OCI-LY3 (cell line): ENCODE measurements at regions not wholly inside any gene's neighbourhood (a gene's known extent, or its start where the extent isn't known, plus 50 kb on each side); places are given as distances from the start of the nearest gene placed in this dataset.

Experiments
- H2AFZ ChIP-seq: fragments of 200-600, 300-600 bp; shearing (Covaris generic); 2 replicates; pipeline ENCODE4 v1.6.0; 2014; ENCODE audit warnings: antibody characterized with exemption, low read depth, low read length
- H3K27ac ChIP-seq: fragments of 200-600, 300-600 bp; sonication (generic); 2 replicates; pipeline ENCODE4 v1.5.1; 2014; ENCODE audit warnings: mild to moderate bottlenecking, low read length, moderate library complexity, mixed read lengths
- H3K27me3 ChIP-seq: fragments of 200-600, 300-600 bp; sonication (generic); 2 replicates; pipeline ENCODE4 v1.6.1; 2014; ENCODE audit warnings: low read depth, low read length, mixed read lengths
- H3K36me3 ChIP-seq: fragments of 200-600, 300-600 bp; sonication (generic); replicated peaks from 2 replicates; pipeline ENCODE3; 2014; ENCODE audit warnings: low read depth, low read length, mixed read lengths
- H3K4me1 ChIP-seq: fragments of 300-600, 200-600 bp; sonication (generic); 2 replicates; pipeline ENCODE4 v1.6.1; 2014; ENCODE audit warnings: low read length, mixed read lengths
- H3K4me2 ChIP-seq: fragments of 200-600, 300-600 bp; sonication (generic); 2 replicates; pipeline ENCODE4 v1.6.1; 2014; ENCODE audit warnings: low read length, mixed read lengths
- H3K4me3 ChIP-seq: fragments of 300-600, 200-600 bp; sonication (generic); 2 replicates; pipeline ENCODE4 v1.5.1; 2014; ENCODE audit warnings: antibody characterized with exemption, mild to moderate bottlenecking, low read length, moderate library complexity
- H3K79me2 ChIP-seq: fragments of 300-600, 200-600 bp; shearing (Covaris generic); 2 replicates; pipeline ENCODE4 v1.6.1; 2014; ENCODE audit warnings: mild to moderate bottlenecking, low read length, mixed read lengths
- H3K9ac ChIP-seq: fragments of 300-600, 200-600 bp; shearing (Covaris generic); 2 replicates; pipeline ENCODE4 v1.6.0; 2014; ENCODE audit warnings: mild to moderate bottlenecking, low read length, moderate library complexity
- H3K9me3 ChIP-seq: fragments of 200-600, 300-600 bp; shearing (Covaris generic); 2 replicates; pipeline ENCODE4 v1.6.1; 2014; ENCODE audit warnings: low read length, mixed read lengths; ENCODE audit not compliant: insufficient read depth
- H4K20me1 ChIP-seq: fragments of 200-600, 300-600 bp; sonication (generic); 2 replicates; pipeline ENCODE4 v1.6.1; 2016; ENCODE audit warnings: low read length, mixed read lengths; ENCODE audit not compliant: insufficient read depth
- CTCF ChIP-seq: fragments of 200-600, 300-600 bp; sonication (generic); IDR thresholded peaks from 2 replicates; pipeline ENCODE4 v1.5.1; 2014; ENCODE audit warnings: antibody characterized with exemption, low read length, low read depth
- EZH2phosphoT487 ChIP-seq: fragments of 200-600 bp; shearing (Covaris generic); IDR thresholded peaks from 2 replicates; pipeline ENCODE4 v1.6.1; 2018; ENCODE audit warnings: antibody characterized with exemption, mixed run types, low read depth

GRCh38 chr7:51666266-51666665, 349.7 kb upstream of the COBL start:
- Histone ChIP-seq H3K36me3 (no peaks in the 10 kb centered on the region), H3K4me1 (no peaks in the 10 kb centered on the region), H3K4me3 (no peak overlapping the region), H3K4me2 (no peak overlapping the region), H3K27ac (no peak overlapping the region), H3K27me3 (peaks cover 8% of the 10 kb centered on the region; the same call in 1 of the 2 replicates), H3K9me3 (no peaks in the 10 kb centered on the region), H3K79me2 (no peaks in the 10 kb centered on the region), H3K9ac (no peak overlapping the region), H4K20me1 (no peaks in the 10 kb centered on the region), H2AFZ (no peak overlapping the region)
- TF ChIP-seq EZH2phosphoT487 = no peak

GRCh38 chr7:51665045-51665780, 348.6 kb upstream of the COBL start:
- Histone ChIP-seq H3K9ac (no peak overlapping the region), H4K20me1 (no peaks in the 10 kb centered on the region), H3K27me3 (peaks cover 8% of the 10 kb centered on the region; the same call in 1 of the 2 replicates), H2AFZ (no peak overlapping the region), H3K27ac (no peak overlapping the region), H3K79me2 (no peaks in the 10 kb centered on the region), H3K4me2 (no peak overlapping the region), H3K4me1 (no peaks in the 10 kb centered on the region), H3K36me3 (no peaks in the 10 kb centered on the region), H3K4me3 (no peak overlapping the region), H3K9me3 (no peaks in the 10 kb centered on the region)
- no peak for TF ChIP-seq CTCF
- TF ChIP-seq EZH2phosphoT487 = no peak

- H3K4me1 ChIP-seq = no peaks in the 10 kb centered on the region
- H3K27me3 ChIP-seq = no peaks in the 10 kb centered on the region
- no peak overlapping the region for H3K9ac ChIP-seq
- no peaks in the 10 kb centered on the region for H4K20me1 ChIP-seq
- H3K9me3 ChIP-seq = no peaks in the 10 kb centered on the region
- no peak overlapping the region for H3K27ac ChIP-seq
- no peak overlapping the region for H3K4me2 ChIP-seq
- no peaks in the 10 kb centered on the region for H3K36me3 ChIP-seq
- no peak for TF ChIP-seq EZH2phosphoT487
- TF ChIP-seq CTCF = no peak
- H3K4me3 ChIP-seq = no peak overlapping the region
- H2AFZ ChIP-seq = no peak overlapping the region
- H3K79me2 ChIP-seq = no peaks in the 10 kb centered on the region
Observed at GRCh38 chr7:51660516-51660915, 343.9 kb upstream of the COBL start.

GRCh38 chr7:51658684-51659083, 342.1 kb upstream of the COBL start:
- no peaks in the 10 kb centered on the region for H3K79me2 ChIP-seq
- no peak overlapping the region for H3K27ac ChIP-seq
- H3K27me3 ChIP-seq = no peaks in the 10 kb centered on the region
- H2AFZ ChIP-seq = no peak overlapping the region
- H3K9ac ChIP-seq = no peak overlapping the region
- H3K4me2 ChIP-seq = no peak overlapping the region
- H3K36me3 ChIP-seq = no peaks in the 10 kb centered on the region
- H3K9me3 ChIP-seq = no peaks in the 10 kb centered on the region
- H3K4me3 ChIP-seq = no peak overlapping the region
- TF ChIP-seq EZH2phosphoT487 = no peak
- TF ChIP-seq CTCF = no peak
- no peaks in the 10 kb centered on the region for H3K4me1 ChIP-seq
- H4K20me1 ChIP-seq = no peaks in the 10 kb centered on the region
